ENCODE measurements at regions not wholly inside any gene's neighbourhood (a gene's known extent, or its start where the extent isn't known, plus 50 kb on each side); places are given as distances from the start of the nearest gene placed in this dataset.

GRCh38 chr2:195606179-195606578 is 50.8 kb upstream of the SLC39A10 start:
- H3K9me3 Mint-ChIP-seq = no peaks in the 10 kb centered on the region
- no peak overlapping the region for H3K27ac Mint-ChIP-seq
- H3K36me3 Mint-ChIP-seq (ENCODE audit: low read depth) = no peaks in the 10 kb centered on the region
- H3K4me1 Mint-ChIP-seq = peaks cover 14% of the 10 kb centered on the region
- TF ChIP-seq, protein P1, sequence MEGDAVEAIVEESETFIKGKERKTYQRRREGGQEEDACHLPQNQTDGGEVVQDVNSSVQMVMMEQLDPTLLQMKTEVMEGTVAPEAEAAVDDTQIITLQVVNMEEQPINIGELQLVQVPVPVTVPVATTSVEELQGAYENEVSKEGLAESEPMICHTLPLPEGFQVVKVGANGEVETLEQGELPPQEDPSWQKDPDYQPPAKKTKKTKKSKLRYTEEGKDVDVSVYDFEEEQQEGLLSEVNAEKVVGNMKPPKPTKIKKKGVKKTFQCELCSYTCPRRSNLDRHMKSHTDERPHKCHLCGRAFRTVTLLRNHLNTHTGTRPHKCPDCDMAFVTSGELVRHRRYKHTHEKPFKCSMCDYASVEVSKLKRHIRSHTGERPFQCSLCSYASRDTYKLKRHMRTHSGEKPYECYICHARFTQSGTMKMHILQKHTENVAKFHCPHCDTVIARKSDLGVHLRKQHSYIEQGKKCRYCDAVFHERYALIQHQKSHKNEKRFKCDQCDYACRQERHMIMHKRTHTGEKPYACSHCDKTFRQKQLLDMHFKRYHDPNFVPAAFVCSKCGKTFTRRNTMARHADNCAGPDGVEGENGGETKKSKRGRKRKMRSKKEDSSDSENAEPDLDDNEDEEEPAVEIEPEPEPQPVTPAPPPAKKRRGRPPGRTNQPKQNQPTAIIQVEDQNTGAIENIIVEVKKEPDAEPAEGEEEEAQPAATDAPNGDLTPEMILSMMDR (IDR thresholded peaks at IDR 0.05) = no peak
- no peak for DNase-seq
- no peak overlapping the region for H3K4me3 Mint-ChIP-seq
- H3K27me3 Mint-ChIP-seq (ENCODE audit: low read depth, poor library complexity) = peaks cover 5% of the 10 kb centered on the region

- Mint-ChIP-seq H3K4me3 (no peak overlapping the region), H3K27ac (no peak overlapping the region), H3K9me3 (no peaks in the 10 kb centered on the region), H3K36me3 (ENCODE audit: low read depth) (no peaks in the 10 kb centered on the region), H3K27me3 (ENCODE audit: low read depth, poor library complexity) (peaks cover 5% of the 10 kb centered on the region), H3K4me1 (peaks cover 15% of the 10 kb centered on the region)
- no peak for DNase-seq
- TF ChIP-seq, protein P1 (IDR thresholded peaks at IDR 0.05) = no peak
Observed at GRCh38 chr2:195604706-195605105, 52.3 kb upstream of the SLC39A10 start.

DNA sequence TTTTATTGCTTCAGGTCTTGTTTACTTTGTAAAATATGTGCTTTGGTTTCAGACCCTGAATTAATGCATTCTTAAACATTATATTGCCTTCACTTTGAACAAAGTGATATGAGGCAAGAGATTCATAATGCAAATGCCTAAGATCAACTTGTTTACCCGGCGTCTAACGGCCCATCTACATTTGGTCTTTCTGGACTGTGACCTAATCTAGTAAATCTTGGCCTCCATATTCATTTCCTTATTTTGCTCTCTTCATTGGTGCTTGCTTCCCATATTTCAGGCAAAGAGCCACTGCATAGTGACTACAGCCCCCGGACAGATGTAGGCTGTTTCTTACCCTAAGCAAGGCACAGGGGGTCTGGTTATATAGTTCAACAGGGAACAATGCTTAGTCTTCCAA is 53.0 kb upstream of the SLC39A10 start:
- H3K4me3 Mint-ChIP-seq = no peak overlapping the region
- DNase-seq = no peak
- no peaks in the 10 kb centered on the region for H3K36me3 Mint-ChIP-seq (ENCODE audit: low read depth)
- H3K27ac Mint-ChIP-seq = no peak overlapping the region
- H3K4me1 Mint-ChIP-seq = peaks cover 8% of the 10 kb centered on the region
- TF ChIP-seq, protein P1 (IDR thresholded peaks at IDR 0.05) = no peak
- H3K9me3 Mint-ChIP-seq = no peaks in the 10 kb centered on the region
- peaks cover 5% of the 10 kb centered on the region for H3K27me3 Mint-ChIP-seq (ENCODE audit: low read depth, poor library complexity)

DNA sequence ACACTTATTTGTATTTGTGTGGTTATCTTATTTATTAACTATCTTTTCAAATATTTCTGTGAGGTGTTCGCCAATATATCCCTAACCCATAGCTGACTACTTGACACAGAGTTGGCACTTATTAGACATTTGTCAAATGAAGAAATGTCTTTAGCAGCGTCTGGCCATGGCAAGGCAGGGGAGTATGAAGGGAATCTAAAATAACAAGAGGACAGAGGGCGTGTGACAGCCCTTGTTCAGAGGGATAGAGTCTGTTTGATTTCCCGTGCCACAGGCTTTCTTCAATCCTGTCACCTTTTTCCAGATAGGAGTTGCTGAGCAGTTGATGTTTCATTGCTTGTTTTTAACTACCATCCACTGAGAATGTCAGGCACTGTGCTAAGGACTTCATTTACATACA is 53.6 kb upstream of the SLC39A10 start:
- DNase-seq = no peak
- peaks cover 7% of the 10 kb centered on the region for H3K27me3 Mint-ChIP-seq (ENCODE audit: low read depth, poor library complexity)
- peaks cover 8% of the 10 kb centered on the region for H3K4me1 Mint-ChIP-seq
- TF ChIP-seq, protein P1 (IDR thresholded peaks at IDR 0.05) = no peak
- H3K4me3 Mint-ChIP-seq = no peak overlapping the region
- H3K27ac Mint-ChIP-seq = no peak overlapping the region
- H3K36me3 Mint-ChIP-seq (ENCODE audit: low read depth) = no peaks in the 10 kb centered on the region
- no peaks in the 10 kb centered on the region for H3K9me3 Mint-ChIP-seq

- no peak overlapping the region for H3K4me3 Mint-ChIP-seq
- TF ChIP-seq, protein P1 (IDR thresholded peaks at IDR 0.05) = no peak
- no peaks in the 10 kb centered on the region for H3K36me3 Mint-ChIP-seq (ENCODE audit: low read depth)
- DNase-seq = no peak
- peaks cover 8% of the 10 kb centered on the region for H3K4me1 Mint-ChIP-seq
- no peak overlapping the region for H3K27ac Mint-ChIP-seq
- H3K9me3 Mint-ChIP-seq = no peaks in the 10 kb centered on the region
- peaks cover 9% of the 10 kb centered on the region for H3K27me3 Mint-ChIP-seq (ENCODE audit: low read depth, poor library complexity)
Observed at GRCh38 chr2:195602687-195603086, 54.3 kb upstream of the SLC39A10 start.

DNA sequence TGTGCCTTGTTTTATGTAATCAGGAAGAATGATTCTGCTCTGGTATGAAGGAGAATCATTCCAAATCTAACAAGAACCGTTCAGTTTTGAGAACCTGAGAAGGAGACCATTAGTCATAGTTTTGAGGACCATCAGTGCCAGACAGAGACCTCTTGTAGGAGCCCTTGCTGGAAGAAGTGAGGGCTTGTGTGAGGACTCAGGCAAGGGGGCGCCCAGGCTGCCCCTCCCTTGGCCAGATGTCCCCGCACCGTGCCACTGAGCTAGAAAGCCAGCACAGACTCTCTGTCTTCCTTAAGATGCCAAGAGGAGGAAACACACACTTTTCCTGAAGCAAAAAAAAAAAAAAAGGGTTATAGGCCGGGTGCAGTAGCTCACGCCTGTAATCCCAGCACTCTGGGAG is 55.7 kb upstream of the SLC39A10 start:
- Mint-ChIP-seq H3K9me3 (no peaks in the 10 kb centered on the region), H3K4me1 (peaks cover 8% of the 10 kb centered on the region), H3K27ac (no peak overlapping the region), H3K36me3 (ENCODE audit: low read depth) (no peaks in the 10 kb centered on the region), H3K4me3 (no peak overlapping the region), H3K27me3 (ENCODE audit: low read depth, poor library complexity) (peaks cover 9% of the 10 kb centered on the region)
- DNase-seq = no peak
- TF ChIP-seq, protein P1 (IDR thresholded peaks at IDR 0.05) = no peak
